ENCODE measurements at regions not wholly inside any gene's neighbourhood (a gene's known extent, or its start where the extent isn't known, plus 50 kb on each side); places are given as distances from the start of the nearest gene placed in this dataset.

- TF ChIP-seq EZH2phosphoT487 (IDR thresholded peaks at IDR 0.05; ENCODE audit: borderline replicate concordance, low read length): no peak
- no peak for TF ChIP-seq CTCF (IDR thresholded peaks at IDR 0.05; ENCODE audit: low read depth, low read length, poor library complexity, severe bottlenecking)
Observed at GRCh38 chr12:124393831-124394230, 98.9 kb downstream of the RFLNA start.
